Inflammatory macrophage treated with lipopolysaccharide for 4 hours (primary cell): ENCODE measurements at regions not wholly inside any gene's neighbourhood (a gene's known extent, or its start where the extent isn't known, plus 50 kb on each side); places are given as distances from the start of the nearest gene placed in this dataset.
"Not testable (repeated sequence)": the region's sequence is repeated elsewhere in the genome, so short reads cannot be mapped to it uniquely, and the experiment has no call there.

Experiments
- DNase-seq: peaks from one replicate; pipeline ENCODE4 v3.0.0-alpha.2; 2020

DNA sequence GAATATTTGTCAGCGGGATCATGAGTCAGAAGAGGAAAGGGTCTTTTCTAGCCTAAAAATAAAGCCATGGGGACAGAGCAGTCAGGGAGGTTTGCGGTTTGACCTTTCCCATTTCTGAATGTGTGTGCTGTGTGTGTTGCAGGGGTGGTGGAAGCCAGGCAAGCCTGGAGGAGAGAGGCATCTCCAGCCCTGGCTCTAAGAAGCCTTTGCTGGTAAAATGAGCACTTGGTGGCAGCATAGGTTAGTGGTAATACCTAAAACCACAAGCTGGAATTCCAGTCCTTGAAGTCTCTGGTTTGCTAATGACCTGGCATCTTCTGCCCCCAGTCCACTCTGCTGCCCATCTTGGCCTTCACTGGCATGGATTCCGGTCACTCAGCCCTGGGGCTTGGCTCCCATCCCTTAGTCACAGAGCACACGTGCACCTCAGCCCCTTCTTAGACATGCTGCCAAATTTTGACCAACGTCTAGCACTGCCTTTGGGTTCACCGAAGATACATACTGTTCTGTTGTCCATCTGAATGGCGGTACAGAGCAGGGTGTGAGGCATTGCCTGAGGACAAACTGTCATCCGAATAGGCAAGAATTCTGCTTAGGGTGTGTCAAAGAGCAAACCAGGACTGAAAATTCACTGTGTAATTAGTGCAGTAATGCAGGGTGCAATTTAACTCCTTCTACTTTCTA is 52.7 kb downstream of the KCNA5 start:
- no peak for DNase-seq

DNA sequence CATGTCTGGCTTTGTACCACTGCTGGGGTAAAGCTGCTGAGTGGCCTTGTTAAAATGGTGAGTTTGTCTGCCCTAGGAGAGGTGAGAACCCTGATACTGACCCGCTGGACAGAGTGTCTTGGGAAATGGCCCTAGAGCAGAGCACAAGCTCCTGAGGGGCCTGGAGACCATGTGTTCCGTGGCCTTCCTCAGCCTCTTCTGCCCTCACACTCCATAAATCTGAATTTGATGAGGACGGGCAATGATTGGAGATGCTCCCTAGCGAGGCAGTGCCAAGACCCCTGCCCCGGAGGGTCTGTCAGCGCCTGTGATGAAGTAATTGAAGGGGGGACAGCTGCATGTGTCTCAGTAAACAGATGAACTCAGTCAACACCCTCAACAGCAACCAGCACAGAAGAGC is 54.1 kb downstream of the KCNA5 start:
- no peak for DNase-seq

- no peak for DNase-seq
These were observed 55.5 kb downstream of the KCNA5 start for GRCh38 chr12:5099136-5099535.

- DNase-seq: no peak
These were observed 55.9 kb downstream of the KCNA5 start for GRCh38 chr12:5099591-5099990.

DNA sequence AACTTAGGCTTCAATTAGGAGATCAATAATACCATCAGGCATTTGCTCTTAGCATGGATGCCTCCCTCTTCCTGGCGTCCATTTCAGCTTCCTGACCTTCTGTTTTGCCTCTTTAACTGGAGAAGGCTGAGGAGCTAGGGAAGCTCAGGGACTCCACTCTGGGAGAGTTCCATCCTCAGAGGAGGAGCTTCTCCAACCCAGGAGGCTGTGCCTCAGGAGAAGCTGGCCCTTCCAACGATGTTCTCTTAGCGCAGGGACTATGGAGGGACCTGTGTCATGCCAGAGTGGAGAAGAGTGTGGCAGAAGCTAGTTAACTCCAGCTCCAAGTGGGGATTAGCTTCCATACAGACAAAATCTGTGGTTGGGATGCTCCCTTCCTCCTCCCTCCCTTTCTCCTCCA is 58.0 kb downstream of the KCNA5 start:
- no peak for DNase-seq

DNA sequence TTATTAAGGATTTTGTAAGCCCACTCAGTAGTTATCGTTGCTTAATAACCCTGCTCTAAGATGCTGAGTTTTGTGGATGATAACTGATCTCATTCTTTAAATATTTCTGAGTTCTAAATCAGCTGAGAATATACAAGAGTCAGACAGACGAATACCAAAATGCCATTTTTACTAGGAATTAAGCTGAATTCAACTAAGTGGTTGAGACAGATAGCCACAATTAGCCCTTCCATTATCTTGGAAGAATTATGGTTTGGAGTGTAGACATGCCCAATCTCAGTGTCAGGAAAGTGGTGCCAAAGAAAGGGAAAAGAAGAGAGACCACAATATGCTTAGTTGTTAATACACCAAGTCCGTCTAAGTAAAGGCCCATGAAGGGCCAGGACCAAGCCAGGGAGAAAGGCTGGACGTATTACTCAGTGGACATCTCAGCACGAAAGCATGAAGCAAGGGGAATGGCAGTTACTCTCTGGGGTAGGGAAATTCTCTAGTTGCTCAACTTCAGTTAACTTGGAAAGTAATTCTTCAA is 58.6 kb downstream of the KCNA5 start:
- no peak for DNase-seq

DNA sequence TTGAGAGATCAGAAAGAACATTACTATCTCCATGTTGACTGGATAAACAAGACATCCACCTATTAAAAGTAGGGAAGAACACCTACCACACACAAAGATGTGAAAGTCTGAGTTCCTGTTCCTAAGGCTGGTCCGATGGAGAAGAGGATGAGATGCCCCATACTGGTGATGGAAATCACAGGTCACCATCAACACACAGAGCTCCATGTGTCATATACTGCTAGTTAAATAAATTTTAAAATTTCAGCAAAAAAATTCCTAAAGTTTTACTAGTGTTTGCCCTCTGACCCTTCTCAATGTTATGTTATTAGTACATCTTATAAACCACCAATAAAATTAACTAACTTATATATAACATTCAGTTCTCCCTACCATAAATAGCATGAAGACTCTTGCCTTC is 59.1 kb downstream of the KCNA5 start:
- DNase-seq: no peak

- no peak for DNase-seq
These were observed 66.7 kb downstream of the KCNA5 start for GRCh38 chr12:5110345-5110744.

- no peak for DNase-seq
These were observed 70.8 kb downstream of the KCNA5 start for GRCh38 chr12:5114436-5114835.

DNA sequence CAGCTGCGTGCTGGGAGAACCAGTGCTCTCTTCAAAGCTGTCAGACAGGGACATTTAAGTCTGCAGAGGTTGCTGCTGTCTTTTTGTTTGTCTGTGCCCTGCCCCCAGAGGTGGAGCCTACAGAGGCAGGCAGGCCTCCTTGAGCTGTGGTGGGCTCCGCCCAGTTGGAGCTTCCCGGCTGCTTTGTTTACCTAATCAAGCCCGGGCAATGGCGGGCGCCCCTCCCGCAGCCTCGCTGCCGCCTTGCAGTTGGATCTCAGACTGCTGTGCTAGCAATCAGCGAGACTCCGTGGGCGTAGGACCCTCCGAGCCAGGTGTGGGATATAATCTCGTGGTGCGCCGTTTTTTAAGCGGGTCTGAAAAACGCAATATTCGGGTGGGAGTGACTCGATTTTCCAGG is 78.1 kb downstream of the KCNA5 start:
- DNase-seq: not testable (repeated sequence)

DNA sequence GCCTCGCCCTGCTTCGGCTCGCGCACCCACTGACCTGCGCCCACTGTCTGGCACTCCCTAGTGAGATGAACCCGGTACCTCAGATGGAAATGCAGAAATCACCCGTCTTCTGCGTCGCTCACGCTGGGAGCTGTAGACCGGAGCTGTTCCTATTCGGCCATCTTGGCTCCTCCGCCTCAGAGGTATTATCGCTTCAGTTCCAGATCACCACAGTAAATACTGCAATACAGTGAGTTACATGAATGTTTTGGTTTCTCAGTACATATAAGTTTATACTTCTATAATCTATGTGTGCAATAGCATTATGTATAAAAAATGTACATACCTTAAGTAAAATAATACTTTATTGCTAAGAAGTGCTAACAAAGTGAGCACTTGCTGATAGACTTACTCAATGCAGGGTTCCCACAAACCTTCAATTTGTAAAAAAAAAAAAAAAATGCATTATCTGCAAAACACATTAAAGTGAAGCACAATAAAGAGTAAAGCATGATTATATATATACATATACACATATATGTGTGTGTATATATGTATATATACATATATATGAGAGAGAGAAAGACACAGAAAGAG is 78.7 kb downstream of the KCNA5 start:
- DNase-seq: not testable (repeated sequence)

DNA sequence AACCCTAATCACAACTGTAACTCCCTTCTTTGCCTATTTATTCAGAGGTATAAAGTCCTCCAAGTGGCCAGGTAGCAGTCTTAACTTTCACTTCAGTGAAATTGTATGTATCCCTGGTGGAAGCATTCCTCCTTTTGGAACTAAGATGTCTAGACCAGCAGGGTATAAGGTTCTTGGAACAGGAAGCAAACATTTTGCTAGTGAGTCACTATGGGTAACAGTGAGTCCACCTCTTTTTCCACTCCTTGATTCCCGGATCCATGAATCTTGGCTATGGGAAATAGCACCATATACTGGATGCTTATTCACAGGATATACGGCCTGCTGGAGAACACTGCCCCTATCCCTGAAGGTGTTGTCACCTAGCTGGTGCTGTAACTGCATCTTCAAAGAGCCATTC is 80.2 kb downstream of the KCNA5 start:
- no peak for DNase-seq

- no peak for DNase-seq
These were observed 80.7 kb downstream of the KCNA5 start for GRCh38 chr12:5124401-5124800.

GRCh38 chr12:5134861-5135525 is 91.3 kb downstream of the KCNA5 start:
- DNase-seq: no peak

DNA sequence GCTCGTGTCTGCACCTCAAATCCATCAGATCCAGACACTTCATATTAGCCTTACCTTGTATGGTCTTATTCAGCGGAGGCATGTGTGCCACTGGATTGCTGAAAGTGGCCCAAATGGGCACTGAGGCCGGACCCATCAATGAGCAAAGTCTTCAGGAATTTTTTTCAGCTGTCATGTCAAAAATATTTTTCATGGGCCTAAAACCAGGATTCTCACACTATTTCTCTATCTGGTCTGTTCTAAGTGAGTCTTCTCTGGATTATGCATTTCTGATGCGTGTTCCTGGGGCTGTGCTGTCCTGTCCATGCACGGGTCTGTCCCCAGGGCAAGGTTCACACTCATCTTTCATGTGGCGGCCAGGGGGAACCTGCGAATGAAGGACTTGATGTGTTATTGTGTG is 94.6 kb downstream of the KCNA5 start:
- no peak for DNase-seq

GRCh38 chr12:5138845-5139244 is 95.2 kb downstream of the KCNA5 start:
- no peak for DNase-seq

DNA sequence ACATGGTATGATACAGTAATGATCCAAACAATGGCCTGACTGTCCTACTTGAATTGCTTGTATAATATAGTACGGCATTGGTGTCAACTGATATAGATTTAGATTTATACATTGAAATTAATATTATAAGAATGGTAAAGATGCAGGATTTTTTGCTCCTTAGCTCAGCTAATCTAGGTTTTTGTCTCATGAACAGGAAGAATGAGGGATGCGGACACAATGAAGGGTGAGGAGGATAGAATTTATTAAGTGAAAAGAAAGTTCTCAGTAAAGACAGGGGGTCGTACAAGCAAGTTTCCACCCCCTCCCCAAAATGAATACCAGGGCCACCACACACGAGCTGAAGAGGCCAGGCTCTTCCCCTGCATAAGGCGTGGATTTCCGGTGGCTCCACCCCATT is 96.1 kb downstream of the KCNA5 start:
- no peak for DNase-seq

- peak; percentile 52 for DNase-seq
These were observed 96.5 kb downstream of the KCNA5 start for GRCh38 chr12:5140190-5140589.

GRCh38 chr12:5148880-5149279 is 105.2 kb downstream of the KCNA5 start:
- no peak for DNase-seq

DNA sequence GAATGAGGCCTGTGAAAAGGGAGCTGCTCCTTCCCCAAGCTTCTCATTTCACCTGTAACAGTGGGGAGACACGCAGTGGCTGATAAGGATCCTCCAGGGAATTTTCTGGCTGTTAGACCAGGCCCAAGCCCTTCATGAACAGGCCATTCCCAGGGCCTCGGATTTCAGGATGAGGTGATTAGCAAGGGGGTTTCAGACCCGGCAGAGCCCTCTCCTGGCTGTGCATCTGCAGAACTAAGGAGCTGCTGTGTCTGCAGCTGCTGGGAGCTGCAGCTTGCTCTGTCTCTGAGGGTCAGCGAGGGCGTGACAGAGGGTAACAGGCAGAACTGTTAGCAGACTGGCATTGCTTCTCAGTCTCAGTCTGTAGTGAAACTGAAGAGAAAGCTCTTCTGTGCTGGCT is 110.4 kb downstream of the KCNA5 start:
- DNase-seq: no peak

GRCh38 chr12:5155866-5156265 is 112.2 kb downstream of the KCNA5 start:
- no peak for DNase-seq

- no peak for DNase-seq
These were observed 117.1 kb downstream of the KCNA5 start for GRCh38 chr12:5160827-5161226.

- no peak for DNase-seq
These were observed 120.0 kb downstream of the KCNA5 start for GRCh38 chr12:5163661-5164060.

GRCh38 chr12:5165296-5165970 is 121.8 kb downstream of the KCNA5 start:
- no peak for DNase-seq
